GM19395 (cell line): ENCODE measurements at regions not wholly inside any gene's neighbourhood (a gene's known extent, or its start where the extent isn't known, plus 50 kb on each side); places are given as distances from the start of the nearest gene placed in this dataset.

Experiments
- ATAC-seq: cut with Tn5 transposase; IDR thresholded peaks from one replicate; pipeline ENCODE4 v1.9.1; 2021; ENCODE audit warnings: mild to moderate bottlenecking, moderate library complexity; ENCODE audit not compliant: unreplicated experiment

DNA sequence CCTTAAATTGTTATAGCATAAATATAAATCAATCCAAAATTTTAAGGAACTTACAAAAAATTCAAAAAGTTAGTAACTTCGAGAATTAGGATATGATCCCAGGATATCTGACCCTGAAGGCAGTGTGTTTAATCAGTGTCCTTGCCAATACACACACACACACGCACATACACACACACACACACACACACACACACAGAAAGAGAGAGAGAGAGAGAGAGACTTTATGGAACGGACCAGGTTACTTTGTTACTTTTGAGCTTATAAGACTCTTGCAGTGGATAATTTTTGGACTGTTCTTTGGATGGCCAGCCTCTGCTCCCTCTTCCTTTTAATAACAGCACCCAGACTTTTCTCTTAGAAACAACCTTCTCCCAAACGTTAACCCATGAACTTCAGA, 322.9 kb downstream of the NFIB start:
- no peak for ATAC-seq

DNA sequence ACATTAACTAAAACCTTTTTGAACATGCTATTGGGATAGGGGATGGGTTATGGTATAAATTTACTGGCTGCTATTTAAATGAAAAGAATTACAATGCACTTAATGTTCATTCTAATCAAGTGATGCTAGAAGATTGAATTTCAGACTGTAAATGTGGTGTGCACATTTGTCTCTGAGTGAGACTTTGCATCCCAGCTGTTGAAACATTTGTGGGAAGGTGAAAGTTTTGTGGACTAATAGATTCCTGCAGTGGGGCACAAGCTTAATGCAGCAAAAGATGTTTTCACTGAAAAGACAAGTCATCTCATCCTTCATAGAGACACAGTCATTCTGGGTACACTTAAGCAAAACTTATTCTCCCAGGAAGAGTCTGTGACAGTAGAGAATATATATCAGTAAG, 323.6 kb downstream of the NFIB start:
- no peak for ATAC-seq

DNA sequence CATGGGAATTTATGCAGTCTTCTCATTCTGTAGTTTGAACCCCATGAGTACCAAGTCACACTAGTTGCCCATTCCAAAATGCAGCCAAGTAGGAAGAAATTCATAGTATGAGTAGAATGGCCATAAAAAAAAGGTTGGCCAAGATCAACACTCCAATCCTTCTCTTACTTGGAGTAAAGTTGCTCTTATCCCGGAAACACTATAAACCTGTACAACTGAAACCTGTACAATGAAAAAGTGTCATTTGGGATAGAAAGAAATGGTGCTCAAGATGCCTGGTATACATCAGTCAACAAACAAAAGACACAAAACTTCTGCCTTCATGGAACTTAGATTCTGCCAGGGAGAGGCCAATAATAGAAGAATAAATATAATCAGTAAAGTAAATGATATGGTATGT, 325.0 kb downstream of the NFIB start:
- no peak for ATAC-seq

DNA sequence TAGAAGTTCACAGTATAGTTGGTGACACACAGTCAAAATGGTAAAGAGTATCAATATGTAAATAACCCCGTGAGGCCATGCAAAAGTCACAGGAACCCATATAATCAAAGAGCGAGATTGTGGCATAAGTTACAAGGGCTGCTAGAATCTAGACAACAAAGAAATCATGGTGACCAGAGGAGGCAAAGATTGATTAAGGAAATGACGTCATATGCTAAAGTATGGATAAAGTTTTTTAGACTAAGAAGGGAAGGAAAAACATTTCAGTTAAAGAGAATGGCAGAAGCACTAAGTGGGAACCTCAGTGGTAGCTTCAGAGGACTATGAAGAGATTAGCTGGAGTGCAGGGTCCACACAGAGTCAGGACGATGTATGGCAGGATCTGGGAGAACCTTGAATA, 330.3 kb downstream of the NFIB start:
- ATAC-seq = no peak

DNA sequence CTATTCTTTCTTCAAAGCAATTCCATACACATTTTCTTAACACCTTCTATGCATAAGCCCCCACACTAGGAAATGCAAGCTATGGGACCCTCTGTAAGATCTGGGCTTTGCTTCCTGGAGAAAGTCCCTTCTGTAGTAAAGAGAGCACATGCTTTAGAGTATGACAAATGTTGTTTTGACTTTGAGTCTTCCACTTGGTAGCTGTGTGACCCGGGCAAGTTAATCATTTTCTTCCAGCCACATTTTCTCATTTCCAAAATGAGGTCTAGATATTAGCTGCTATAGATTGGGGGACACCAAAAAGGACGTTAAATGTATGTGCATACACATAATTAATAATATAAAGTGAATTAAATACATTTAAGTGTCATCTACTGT, 334.0 kb downstream of the NFIB start:
- no peak for ATAC-seq

DNA sequence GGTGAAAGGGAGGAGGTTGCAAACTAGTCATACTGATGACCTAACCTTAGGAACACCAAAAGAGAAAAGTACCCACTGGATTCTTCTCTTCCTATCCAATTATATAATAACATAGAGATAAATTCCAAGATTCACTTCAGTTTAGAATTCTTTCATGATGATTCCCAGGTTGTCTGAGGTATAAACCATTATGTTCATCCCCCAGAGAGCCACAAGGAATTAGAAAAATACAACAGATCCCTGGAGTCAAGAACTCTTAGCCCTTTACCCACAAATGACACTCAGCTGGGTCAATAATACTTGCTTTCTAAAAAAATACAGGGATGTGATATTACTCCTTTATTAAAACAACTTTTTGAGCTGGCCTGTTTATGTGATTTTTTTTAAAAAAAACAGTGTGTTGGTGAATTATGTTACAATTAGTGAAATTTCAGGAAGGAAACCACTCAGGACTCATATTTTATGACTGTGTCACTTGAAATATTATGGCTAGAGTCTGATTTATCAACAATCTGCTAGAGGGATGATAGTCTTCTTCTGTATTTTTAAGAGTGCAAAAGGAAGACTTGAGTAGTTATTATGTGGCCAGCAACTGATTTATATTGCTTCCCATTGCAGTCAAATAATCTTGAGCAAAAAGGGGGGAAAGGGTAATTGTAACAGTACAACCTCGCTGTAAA, 338.2 kb downstream of the NFIB start:
- no peak for ATAC-seq

DNA sequence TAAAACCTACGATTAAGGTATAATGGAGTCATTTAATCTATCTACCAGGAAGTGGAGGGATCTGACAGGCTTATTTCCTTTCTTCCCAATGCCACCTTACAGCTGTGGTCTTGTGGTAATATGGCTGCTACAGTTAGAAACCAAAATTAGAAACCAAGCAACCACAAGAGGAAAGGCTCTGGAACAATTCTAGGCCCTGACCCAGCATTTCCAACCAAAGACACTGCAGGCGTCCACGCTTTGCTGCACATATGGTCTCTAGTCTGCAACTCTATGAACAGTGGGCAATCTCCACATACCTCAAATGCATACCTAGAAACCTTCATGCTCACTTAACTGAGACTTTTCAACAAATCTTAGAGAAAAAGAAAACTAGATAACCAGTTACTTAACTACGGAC, 339.1 kb downstream of the NFIB start:
- ATAC-seq = no peak

DNA sequence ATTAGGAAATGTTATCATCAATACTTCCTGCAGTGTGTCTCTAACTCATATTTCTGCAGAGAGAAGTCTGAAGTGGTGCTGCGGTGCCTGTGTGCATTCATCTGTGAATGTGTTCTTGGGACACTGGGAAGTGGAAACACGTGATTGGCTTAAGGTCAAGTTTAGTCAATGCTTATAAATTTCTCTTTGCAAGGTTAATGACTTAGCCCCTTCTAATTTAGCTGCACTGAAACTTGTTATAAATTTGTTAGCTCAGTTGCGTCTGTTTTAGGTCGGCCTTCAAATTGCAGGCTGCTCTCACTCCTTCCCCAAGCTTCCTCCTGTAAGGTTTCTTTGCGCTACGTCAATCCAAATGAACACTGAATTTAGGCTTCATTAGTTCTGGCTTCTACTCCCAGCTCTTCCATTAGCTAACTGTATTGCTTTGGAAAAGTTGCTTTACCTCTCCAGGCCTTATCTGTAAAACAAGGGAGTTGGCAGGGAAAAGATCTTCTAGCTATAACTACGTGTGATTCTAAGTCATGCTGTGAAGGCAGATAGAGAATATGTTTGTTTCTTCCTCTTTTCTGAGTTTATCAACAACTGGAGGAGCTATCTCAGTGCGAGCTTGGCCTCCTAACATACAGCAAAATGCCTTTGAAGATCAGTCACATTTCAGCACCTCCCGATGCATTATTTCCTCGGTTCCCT, 341.8 kb downstream of the NFIB start:
- no peak for ATAC-seq

DNA sequence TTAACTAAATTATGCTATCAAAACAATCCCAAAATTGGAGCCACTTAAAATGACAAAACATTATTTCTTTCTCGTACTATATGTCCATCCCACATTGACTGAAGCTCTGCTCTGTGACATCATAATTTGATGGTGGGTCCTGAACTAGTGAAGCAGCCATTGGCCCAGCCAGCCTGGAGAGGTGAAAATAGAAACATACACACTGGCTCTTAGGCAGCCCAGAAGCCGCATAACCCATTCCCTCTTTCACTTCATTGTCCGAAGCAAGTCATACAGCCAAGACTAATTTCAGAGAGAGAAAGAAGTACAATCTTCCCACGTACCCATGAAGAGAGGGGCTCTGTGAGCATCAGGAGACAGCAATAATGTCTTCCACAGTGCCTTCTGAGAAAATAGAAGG, 342.5 kb downstream of the NFIB start:
- no peak for ATAC-seq

DNA sequence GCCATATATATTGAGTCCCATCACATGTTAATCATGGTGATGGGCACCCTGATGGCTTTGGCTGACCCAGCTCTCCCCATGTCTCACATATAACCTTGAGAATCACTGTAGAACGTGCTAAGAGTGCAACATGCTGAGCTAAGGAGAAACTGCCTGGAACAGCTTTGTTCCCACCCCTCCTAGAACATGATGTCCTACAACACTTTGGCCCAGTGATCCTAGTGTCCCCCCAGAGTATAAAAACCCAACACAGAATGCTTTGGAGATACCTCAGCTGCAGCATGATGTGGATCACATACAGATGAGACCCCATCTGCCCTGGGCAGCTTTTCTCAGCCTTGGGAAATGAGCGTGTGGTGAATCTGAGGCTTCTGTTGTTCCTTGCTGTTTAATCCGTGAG, 343.5 kb downstream of the NFIB start:
- no peak for ATAC-seq

DNA sequence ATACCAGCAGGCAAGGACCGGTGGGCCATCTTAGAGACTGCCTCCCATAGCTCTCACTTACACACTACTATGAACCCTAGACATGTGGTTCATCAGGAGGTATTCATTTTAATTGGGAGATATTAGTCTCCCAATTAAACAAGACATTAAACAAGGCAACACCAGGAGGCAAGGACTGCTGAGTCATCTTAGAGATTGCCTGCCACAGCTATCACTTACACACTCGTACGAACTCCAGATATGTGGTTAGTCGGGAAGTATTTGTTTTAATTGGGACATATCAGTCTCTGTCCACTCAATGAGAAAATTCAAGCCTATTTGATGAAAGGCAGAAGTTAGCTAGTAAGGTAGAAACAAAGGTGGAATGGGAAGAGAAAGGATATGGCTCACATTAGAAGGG, 343.9 kb downstream of the NFIB start:
- ATAC-seq = no peak

DNA sequence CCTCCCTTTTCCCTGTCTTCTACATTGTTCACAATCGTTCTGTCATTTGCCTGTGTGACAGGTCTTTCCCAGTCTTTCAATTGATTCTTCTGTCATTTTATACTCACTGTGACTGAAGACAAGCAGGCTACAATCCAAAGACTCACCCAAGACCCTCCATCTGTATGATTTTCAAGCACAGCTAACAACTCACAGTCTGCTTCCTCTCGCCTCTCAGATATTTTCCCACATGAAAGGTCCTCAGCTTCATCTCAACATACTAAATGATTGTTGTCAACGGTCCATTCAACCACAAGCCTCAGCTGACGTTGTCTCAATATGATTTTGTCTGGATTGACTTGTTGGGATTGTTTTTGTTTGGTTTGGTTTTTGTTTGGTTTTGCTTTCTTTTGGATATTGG, 346.5 kb downstream of the NFIB start:
- ATAC-seq = no peak

DNA sequence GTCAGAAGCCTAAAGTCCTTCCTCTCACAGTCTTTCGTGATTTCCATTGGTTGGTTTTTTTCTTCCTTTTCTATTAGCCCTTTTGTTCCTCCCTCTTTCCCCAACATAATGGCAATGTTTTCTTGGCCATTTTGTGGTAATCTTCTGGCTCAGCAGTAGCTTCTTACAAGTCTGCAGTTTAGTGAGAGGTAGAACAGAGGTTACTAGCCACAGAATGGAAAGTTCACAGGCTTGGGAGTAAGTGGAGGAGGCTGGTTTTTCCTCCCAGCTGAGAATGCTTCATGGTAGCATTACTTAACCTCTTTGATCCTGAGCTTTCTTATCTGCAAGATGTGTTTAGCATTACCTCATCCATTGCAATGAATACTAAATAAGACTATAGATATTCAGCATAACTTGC, 346.9 kb downstream of the NFIB start:
- ATAC-seq = no peak

DNA sequence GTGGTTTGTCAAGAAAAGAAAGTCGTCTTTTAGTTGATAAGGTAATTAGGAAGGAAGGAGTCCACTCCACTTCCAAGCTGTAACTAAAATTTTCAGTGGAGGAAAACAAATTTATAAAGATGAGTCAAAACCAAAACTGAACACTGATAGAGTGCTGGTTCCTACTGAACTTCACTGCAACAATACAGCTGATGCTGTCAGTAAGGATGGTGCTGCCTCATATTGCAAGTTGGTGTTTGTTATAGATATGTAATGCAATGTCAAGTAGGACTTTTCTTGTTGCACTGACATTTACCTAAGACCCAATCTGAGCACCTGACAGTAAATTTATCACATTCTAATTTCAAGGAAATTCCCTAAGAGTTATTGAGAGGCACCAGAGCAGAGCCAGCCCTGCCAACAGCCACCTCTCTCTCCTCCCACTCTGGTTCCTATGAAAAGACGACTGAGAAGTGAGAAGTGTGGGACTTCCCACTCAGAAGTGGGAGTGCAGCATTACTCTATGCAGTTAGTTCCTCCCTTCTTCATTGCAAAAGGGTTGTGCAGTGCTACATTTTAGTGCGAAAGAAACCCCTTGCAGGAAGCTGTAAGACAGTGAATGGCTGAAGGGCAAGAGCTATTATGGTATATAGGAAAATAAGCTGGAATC, 350.8 kb downstream of the NFIB start:
- ATAC-seq = no peak

DNA sequence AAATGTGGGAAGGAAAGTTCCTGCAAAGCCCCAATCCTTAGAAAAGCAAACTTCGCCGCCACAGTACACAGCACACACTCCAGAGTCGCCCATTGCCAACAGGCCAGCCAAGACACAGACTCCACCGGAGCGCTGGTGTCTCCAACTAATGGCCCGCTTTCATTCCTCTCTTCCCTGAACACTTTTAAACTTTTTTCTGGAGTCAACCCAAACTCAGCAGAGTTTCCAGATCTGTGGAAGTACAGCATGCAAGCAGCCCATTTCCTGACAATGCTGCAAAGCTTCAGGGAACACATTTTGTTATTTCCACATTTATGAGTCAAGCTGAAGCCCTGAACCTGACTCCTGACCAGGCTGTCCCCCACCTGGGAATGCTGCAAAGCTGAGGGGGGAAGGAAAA, 351.9 kb downstream of the NFIB start:
- no peak for ATAC-seq

DNA sequence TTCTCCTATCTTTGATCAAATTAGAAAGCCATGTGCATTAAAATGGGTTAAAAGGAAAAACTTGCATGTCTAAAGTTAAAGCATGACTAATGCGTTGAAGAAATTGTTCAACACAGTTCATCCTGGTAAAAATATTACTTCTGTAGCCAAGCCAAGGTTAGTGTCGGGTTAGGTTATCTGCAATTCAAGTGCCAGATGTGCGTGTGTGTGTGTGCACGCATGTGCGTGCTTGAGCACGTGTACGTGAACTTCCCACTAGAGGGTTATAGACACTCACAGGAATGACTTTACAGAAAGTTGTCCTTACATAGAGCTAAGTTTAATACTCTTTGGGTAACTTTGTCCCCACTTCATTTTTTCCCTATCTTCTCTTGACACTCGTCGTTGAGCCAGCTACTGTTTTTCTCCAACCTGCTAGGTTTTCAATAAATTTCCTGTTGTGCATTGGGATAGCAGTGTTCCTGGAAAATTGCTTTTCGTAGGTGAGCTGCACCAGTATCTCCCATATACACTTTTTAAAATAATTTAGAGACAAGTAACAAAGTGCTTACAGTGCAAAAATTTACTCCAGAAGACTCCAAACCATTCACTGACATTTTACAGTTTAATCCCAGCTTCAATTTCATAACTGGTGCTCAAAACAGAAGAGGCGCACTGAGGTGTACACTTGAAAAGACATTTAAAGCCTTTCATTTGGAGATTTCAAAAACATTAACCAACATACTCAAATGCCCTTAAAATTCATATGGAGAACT, 353.8 kb downstream of the NFIB start:
- ATAC-seq = no peak

DNA sequence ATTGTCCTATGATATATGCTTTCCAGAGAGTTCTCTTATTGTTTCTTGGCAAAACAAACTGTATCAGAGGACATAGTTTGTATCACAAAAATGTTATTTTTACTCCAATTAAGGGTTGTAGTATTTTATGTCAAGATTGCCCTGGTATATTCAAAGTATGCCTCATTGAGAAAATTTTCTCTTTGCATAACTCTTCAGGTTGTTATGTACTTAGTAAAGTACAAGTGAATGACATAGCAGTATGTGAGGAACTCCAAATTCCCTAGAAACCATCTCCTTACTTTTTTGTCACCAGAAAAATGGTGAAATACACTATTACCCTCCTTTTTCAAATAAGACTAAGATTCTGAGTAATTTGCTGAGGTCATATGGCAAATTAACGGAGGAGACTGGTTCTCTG, 355.3 kb downstream of the NFIB start:
- no peak for ATAC-seq

DNA sequence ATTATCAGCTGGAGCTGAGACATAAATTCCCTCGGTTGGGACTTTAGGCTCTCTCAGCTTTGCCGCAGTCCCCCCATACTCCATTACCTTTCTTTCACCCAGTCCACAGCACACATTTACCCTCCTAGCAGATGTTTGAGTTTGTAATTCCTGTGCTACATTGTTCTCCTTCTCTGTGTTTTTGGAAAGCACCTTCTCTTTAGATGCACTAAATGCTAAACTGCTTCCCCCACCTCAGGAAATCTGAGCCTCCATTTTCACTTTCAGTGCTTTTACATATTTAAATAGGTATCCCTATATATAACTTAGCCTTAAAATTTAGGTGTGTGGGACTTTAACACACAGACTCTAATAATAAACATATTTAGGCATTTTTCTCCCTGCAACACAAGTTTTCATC, 356.9 kb downstream of the NFIB start:
- ATAC-seq = no peak

DNA sequence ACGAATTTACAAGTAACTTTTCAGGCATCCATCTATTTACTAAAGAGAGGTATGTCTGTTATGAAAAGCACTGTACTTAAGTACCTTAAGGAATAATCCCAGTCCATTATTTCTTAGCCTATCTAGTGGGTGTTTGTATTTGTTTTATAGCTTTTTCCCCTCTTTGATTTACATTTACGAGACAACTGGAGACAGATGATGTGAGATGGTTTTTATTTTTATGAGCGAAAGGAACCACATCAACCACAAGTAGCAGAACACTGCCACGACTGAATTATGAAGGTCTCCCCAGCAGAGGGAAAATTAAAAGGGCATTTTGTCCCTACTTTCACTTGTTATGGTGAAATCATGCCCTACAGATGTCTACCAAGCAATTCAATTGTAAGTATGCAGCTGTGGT, 357.8 kb downstream of the NFIB start:
- ATAC-seq = no peak

DNA sequence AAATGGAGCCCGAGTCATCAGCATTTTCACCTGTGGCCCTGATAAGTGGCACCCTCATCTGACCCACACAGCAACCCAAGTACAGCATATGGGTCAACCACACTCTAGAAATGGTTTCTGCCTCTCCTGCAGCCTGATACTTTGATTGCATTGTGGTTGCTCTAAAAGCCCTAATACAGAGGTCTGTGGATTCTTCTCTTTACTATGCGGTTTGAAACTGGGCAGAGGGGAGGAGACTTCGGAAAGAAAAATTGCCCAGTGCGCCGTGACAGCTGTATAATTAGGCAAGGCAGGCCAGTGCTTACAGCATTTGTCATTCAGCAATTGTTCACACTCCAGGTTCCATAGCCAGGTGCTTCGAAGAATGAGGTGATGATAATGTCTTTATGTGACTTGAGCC, 361.0 kb downstream of the NFIB start:
- no peak for ATAC-seq

DNA sequence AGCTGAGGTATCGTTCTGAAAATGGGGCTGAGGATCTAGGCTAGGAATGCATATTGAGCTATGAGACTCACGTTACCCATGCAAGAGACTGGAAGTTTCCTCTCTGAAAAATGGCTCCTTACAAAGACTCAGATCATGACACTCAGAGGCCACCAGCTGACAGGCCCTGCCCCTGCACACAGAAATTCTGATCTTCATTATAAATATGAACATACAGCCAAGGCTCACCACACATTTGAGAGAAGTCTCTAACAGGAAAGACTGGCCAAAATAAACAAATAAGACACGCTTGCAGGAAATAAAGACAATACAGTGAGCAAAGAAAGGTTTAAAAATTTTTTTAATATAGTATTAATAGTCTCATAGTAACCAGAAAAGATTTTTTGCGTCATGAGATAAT, 365.9 kb downstream of the NFIB start:
- ATAC-seq = no peak

DNA sequence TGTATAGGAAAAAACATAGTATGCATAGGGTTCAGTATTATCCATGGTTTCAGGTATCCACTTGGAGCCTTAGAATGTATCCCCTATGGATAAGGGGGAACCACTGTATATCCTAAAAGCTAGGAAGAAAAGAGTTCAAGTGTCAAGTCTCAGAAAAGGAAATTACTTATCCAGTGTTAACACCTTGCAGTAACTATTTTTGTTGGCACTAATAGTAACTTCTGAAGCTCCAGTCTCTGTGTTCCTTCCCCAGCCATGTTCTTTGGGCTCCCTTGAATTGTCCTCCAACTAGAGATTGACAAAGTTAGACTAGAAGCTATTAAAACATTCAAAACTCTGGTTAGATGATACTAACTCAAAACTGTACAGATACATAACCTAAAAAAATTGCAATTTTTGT, 370.8 kb downstream of the NFIB start:
- no peak for ATAC-seq
